Gastrocnemius medialis (tissue), 4 donors: ENCODE measurements at regions not wholly inside any gene's neighbourhood (a gene's known extent, or its start where the extent isn't known, plus 50 kb on each side); places are given as distances from the start of the nearest gene placed in this dataset.

Experiments used
- ATAC-seq, 2 donors: fragments of 150-250 bp; one replicate each; pipeline ENCODE4 v1.9.1; 2016
- DNase-seq, 2 donors: peaks; one replicate each; pipeline ENCODE4 v3.0.0-alpha.2; 2019
- H3K27ac ChIP-seq, 4 donors: fragments of 200-600 bp; sonication (generic); 1 replicate in 1 of 4; 2 replicates in 3 of 4; pipeline ENCODE4 v1.5.1; 2016 to 2018; ENCODE audit warnings: mild to moderate bottlenecking in 2 of 4, moderate library complexity in 1 of 4
- H3K27me3 ChIP-seq, 3 donors: fragments of 200-600 bp; sonication (generic) in 2 of 3; 1 replicate in 1 of 3; 2 replicates in 2 of 3; pipeline versions ENCODE4 v1.5.1 to v1.6.0; 2016 to 2019; ENCODE audit warnings: mild to moderate bottlenecking in 1 of 3, moderate library complexity in 1 of 3
- H3K36me3 ChIP-seq, 2 donors: fragments of 200-600 bp; sonication (generic) in 1 of 2; one replicate each; pipeline ENCODE4 v1.5.1; 2017 to 2018
- H3K4me1 ChIP-seq, 2 donors: fragments of 200-600 bp; sonication (generic) in 1 of 2; one replicate each; pipeline ENCODE4 v1.5.1; 2016 to 2017; ENCODE audit warnings: mild to moderate bottlenecking in 2 of 2
- H3K4me3 ChIP-seq, 4 donors: fragments of 200-600 bp; sonication (generic) in 3 of 4; 1 replicate in 1 of 4; 2 replicates in 3 of 4; pipeline ENCODE4 v1.5.1; 2016 to 2019; ENCODE audit warnings: mild to moderate bottlenecking in 2 of 4
- H3K9me3 ChIP-seq, 3 donors: fragments of 200-600 bp; sonication (generic) in 2 of 3; 1 replicate in 1 of 3; 2 replicates in 2 of 3; pipeline ENCODE4 v1.5.1; 2016 to 2019
- POLR2A ChIP-seq, 2 donors: fragments of 450-650 bp; IDR thresholded peaks; one replicate each; pipeline ENCODE4 v1.6.1; 2017; ENCODE audit warnings: antibody characterized with exemption in 2 of 2, mild to moderate bottlenecking in 2 of 2, moderate library complexity in 2 of 2
- in situ Hi-C, 4 donors: fragments of 200-750 bp; cut with MboI; loops; one replicate each; pipeline versions ENCODE4 v1.15.0 to v1.8.0; 2017; ENCODE audit warnings: low sequenced_read_pairs in 4 of 4
- intact Hi-C: fragments of 100-400 bp; cut with DNase I; formaldehyde crosslinking; loops from one replicate; pipeline ENCODE4 v1.15.1; 2023; ENCODE audit warnings: low total_unique reads
- TF ChIP-seq, protein P1 (sequence below), 5 experiments: fragments of 450-650 bp in 3 of 5; fragments of 200-600 bp in 2 of 5; sonication (generic) in 2 of 5; IDR thresholded peaks in 4 of 5; conservative IDR thresholded peaks in 1 of 5; 1 replicate in 4 of 5; 2 replicates in 1 of 5; pipeline ENCODE4 v1.5.1; 2016 to 2019; ENCODE audit warnings: antibody characterized with exemption in 5 of 5, mild to moderate bottlenecking in 3 of 5, moderate library complexity in 3 of 5

DNA sequence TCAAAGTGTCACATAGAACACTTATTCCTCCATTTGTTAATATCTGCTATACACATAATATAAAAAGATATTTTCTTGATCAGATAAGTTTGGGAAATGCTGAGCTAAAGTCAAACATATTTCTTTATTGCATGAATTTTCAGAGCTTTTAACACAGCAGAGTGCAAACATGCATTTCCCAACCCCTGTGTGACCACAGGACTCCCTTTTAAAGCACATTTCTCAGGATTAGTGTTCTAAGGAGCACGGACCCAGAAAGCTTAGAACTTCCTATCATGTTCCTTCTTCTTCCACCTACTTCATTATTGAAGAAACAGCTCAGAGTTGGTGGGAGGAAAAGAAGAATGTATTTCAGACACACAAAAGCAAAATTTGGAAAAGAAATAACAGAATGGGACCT lies 109.1 kb upstream of the CDC42BPA start:
- Histone ChIP-seq H3K27me3 (no peaks in the 10 kb centered on the region), H3K4me3 (no peak overlapping the region), H3K9me3 (no peaks in the 10 kb centered on the region), H3K36me3 (no peaks in the 10 kb centered on the region), H3K4me1 (peaks cover 27 to 31% of the 10 kb centered on the region in 2 donors), H3K27ac (no peak overlapping the region)
- TF ChIP-seq, protein P1, sequence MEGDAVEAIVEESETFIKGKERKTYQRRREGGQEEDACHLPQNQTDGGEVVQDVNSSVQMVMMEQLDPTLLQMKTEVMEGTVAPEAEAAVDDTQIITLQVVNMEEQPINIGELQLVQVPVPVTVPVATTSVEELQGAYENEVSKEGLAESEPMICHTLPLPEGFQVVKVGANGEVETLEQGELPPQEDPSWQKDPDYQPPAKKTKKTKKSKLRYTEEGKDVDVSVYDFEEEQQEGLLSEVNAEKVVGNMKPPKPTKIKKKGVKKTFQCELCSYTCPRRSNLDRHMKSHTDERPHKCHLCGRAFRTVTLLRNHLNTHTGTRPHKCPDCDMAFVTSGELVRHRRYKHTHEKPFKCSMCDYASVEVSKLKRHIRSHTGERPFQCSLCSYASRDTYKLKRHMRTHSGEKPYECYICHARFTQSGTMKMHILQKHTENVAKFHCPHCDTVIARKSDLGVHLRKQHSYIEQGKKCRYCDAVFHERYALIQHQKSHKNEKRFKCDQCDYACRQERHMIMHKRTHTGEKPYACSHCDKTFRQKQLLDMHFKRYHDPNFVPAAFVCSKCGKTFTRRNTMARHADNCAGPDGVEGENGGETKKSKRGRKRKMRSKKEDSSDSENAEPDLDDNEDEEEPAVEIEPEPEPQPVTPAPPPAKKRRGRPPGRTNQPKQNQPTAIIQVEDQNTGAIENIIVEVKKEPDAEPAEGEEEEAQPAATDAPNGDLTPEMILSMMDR (IDR thresholded peaks at IDR 0.05 in 4 of 5, conservative IDR thresholded peaks at IDR 0.05 in 1 of 5) = no peak
- TF ChIP-seq POLR2A (IDR thresholded peaks at IDR 0.05) = no peak
- DNase-seq (no peak), ATAC-seq (no peak)
- intact Hi-C loops (no loop called here), in situ Hi-C loops (loop anchor here (25.0 kb wide), 5 partner anchors 190 to 815 kb away; no protein-coding TSS in a partner anchor)

DNA sequence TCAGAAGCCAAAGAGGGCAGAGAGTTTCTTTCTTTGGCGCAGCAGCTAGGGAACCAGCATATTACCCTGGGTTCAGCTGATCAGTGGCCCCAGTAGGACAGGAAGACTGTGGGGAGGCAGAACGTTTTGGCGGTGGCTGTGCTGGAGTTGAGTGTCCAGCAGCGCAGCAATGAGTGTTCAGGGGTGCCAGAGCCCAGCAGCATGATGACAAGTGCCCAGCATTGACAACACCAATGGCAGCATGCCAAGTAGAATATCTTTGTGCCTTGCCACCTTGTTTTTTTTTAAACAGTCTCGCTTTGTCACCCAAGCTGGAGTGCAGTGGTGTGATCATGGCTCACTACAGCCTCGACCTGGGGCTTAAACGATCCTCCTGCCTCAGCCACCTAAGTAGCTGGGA lies 106.7 kb upstream of the CDC42BPA start:
- intact Hi-C loops (no loop called here), in situ Hi-C loops (loop anchor here (25.0 kb wide), 5 partner anchors 188 to 813 kb away; no protein-coding TSS in a partner anchor)
- DNase-seq (no peak), ATAC-seq (no peak)
- Histone ChIP-seq H3K4me1 (peaks cover 9 to 11% of the 10 kb centered on the region in 2 donors), H3K27me3 (no peaks in the 10 kb centered on the region), H3K36me3 (no peaks in the 10 kb centered on the region), H3K9me3 (no peaks in the 10 kb centered on the region), H3K4me3 (no peak overlapping the region), H3K27ac (no peak overlapping the region)
- TF ChIP-seq, protein P1 (IDR thresholded peaks at IDR 0.05 in 4 of 5, conservative IDR thresholded peaks at IDR 0.05 in 1 of 5) = no peak
- TF ChIP-seq POLR2A (IDR thresholded peaks at IDR 0.05) = no peak

DNA sequence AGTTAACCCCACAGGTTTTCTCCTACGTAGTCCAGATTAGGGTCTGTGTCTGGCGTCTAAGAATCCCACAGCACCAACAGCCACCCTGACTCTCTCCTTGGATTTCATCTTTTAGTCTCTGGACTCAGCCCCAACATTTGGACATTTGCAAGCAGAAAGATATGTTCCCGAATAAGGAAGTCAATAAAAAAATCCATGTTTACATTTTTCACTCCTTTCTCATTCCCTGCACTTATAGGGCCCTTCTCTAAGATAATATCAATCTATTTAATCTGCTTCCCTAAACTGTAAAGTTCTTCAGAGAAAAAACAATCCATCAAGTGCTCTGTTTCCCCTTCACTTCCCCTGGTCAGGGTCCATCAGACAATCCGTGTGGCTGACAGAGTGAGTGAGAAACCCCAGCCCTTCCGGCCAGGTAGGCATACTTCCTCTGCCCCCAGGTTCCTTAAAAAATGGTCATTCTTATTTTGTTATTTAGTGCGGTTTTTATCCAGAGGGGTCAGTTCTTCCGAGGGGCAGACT lies 105.9 kb upstream of the CDC42BPA start:
- in situ Hi-C loops (no loop called here), intact Hi-C loops (no loop called here)
- DNase-seq = no peak
- no peak overlapping the region for H3K27ac ChIP-seq
- no peak overlapping the region for H3K4me3 ChIP-seq
- H3K9me3 ChIP-seq = no peaks in the 10 kb centered on the region
- no peaks in the 10 kb centered on the region for H3K27me3 ChIP-seq
- H3K4me1 ChIP-seq = peaks cover 3 to 6% of the 10 kb centered on the region in 2 donors
- ATAC-seq = no peak
- no peaks in the 10 kb centered on the region for H3K36me3 ChIP-seq
- TF ChIP-seq, protein P1 (IDR thresholded peaks at IDR 0.05 in 4 of 5, conservative IDR thresholded peaks at IDR 0.05 in 1 of 5) = no peak
- no peak for TF ChIP-seq POLR2A (IDR thresholded peaks at IDR 0.05)

DNA sequence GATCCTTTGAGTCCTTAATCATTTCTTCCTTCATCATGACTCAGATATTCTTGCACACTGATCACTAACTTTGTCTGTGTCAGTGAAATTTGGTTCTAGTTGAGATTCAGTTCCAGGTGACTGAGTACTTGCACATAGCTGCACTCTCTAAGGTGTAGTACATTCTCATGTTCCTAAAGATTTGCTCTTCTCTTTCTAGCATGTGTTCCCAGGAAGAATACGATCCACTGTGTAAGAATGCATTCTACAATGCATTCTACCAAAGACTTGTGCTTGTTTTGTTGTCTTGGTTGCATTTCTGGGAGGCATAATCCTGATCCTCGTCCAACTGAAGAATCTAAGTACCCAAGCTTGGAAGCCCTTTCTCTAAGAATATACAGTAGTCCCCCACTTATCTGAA lies 104.3 kb upstream of the CDC42BPA start:
- no peak overlapping the region for H3K4me3 ChIP-seq
- H3K9me3 ChIP-seq = no peaks in the 10 kb centered on the region
- in situ Hi-C loops (no loop called here), intact Hi-C loops (no loop called here)
- no peaks in the 10 kb centered on the region for H3K4me1 ChIP-seq
- ATAC-seq (no peak), DNase-seq (no peak)
- no peaks in the 10 kb centered on the region for H3K27me3 ChIP-seq
- H3K27ac ChIP-seq = no peak overlapping the region
- TF ChIP-seq POLR2A (IDR thresholded peaks at IDR 0.05) = no peak
- TF ChIP-seq, protein P1 (IDR thresholded peaks at IDR 0.05 in 4 of 5, conservative IDR thresholded peaks at IDR 0.05 in 1 of 5) = no peak
- H3K36me3 ChIP-seq = no peaks in the 10 kb centered on the region

DNA sequence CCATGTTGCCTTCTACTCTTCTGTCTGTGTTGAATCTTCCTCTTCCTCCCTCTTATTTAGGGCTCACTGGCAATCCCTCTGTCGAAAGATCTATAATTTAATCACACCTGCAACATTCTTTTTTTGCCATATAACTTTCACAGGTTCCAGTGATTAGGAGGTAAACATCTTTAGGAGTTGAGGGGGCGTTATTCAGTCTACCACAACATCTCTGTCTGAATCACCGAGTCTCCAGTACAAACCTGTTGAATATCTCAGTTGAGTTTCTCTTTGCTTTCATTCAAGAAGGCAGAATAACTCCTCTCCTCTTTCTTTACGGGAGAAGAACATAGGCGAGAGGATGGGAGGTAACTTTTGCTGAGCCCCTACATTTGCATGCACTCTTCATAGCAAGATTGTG lies 101.9 kb upstream of the CDC42BPA start:
- in situ Hi-C loops (no loop called here), intact Hi-C loops (no loop called here)
- H3K36me3 ChIP-seq = no peaks in the 10 kb centered on the region
- no peak overlapping the region for H3K4me3 ChIP-seq
- H3K4me1 ChIP-seq = no peaks in the 10 kb centered on the region
- no peaks in the 10 kb centered on the region for H3K27me3 ChIP-seq
- H3K9me3 ChIP-seq = no peaks in the 10 kb centered on the region
- ATAC-seq = no peak
- no peak for DNase-seq
- no peak overlapping the region for H3K27ac ChIP-seq
- TF ChIP-seq POLR2A (IDR thresholded peaks at IDR 0.05) = no peak
- TF ChIP-seq, protein P1 (IDR thresholded peaks at IDR 0.05 in 4 of 5, conservative IDR thresholded peaks at IDR 0.05 in 1 of 5) = no peak
